ENCODE measurements at regions not wholly inside any gene's neighbourhood (a gene's known extent, or its start where the extent isn't known, plus 50 kb on each side); places are given as distances from the start of the nearest gene placed in this dataset.

DNA sequence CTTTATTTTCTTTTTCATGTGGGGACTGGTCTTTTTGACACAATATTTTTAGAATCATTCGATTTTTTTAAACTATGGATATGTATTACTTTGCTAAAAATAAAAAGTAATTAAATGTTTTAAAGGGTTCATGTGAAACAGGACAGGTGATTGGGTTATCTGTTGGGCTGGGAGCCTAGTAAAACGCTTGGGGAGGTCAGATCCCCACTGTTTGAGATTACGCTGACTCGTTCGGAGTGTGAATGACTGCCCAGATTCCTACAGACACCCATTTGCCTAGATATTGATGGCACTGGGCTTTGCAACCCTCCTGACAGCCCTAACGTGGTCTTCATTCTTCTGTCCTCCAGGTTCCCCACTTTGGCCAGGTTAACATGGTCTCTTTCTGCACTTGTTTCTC, 62.9 kb upstream of the UBASH3B start:
- TF ChIP-seq EZH2 (IDR thresholded peaks at IDR 0.05) (no peak), POLR2AphosphoS5 (IDR thresholded peaks at IDR 0.05; ENCODE audit: borderline replicate concordance, low read depth, low read length) (no peak)

Data from SK-N-MC (cell line).